HL-60 (cell line): ENCODE measurements at regions not wholly inside any gene's neighbourhood (a gene's known extent, or its start where the extent isn't known, plus 50 kb on each side); places are given as distances from the start of the nearest gene placed in this dataset.

Experiments used
- DNase-seq, 2 experiments: peaks; one replicate each; pipeline ENCODE4 v3.0.0-alpha.2; 2010 to 2020; ENCODE audit warnings: low read depth in 1 of 2, low spot score in 1 of 2
- H3K27ac ChIP-seq: fragments of 250-450 bp; sonication (Bioruptor Pico); replicated peaks from 2 replicates; pipeline ENCODE4 v1.5.1; 2020; ENCODE audit warnings: mild to moderate bottlenecking, moderate library complexity
- H3K27me3 ChIP-seq: fragments of 250-450 bp; sonication (Bioruptor Pico); 2 replicates; pipeline ENCODE4 v1.5.1; 2021; ENCODE audit warnings: mild to moderate bottlenecking, moderate library complexity; ENCODE audit not compliant: insufficient read depth, poor library complexity, severe bottlenecking
- H3K4me3 ChIP-seq: replicated peaks from 2 replicates; pipeline ENCODE4 v1.5.1; 2011; ENCODE audit warnings: mild to moderate bottlenecking, control low read depth, low read length; ENCODE audit not compliant: insufficient read depth
- CTCF ChIP-seq: IDR thresholded peaks from one replicate; pipeline ENCODE4 v1.5.1; 2011; ENCODE audit warnings: low read length, control low read depth, inconsistent platforms; ENCODE audit not compliant: insufficient read depth
- GABPA ChIP-seq: IDR thresholded peaks from 2 replicates; pipeline ENCODE4 v1.6.1; 2012; ENCODE audit warnings: low read depth
- POLR2AphosphoS5 ChIP-seq: IDR thresholded peaks from 2 replicates; pipeline ENCODE4 v1.6.1; 2012; ENCODE audit warnings: low read depth
- REST ChIP-seq: IDR thresholded peaks from 2 replicates; pipeline ENCODE4 v1.6.1; 2012; ENCODE audit warnings: low read depth; ENCODE audit not compliant: insufficient replicate concordance
- SPI1 ChIP-seq: IDR thresholded peaks from 2 replicates; pipeline ENCODE4 v1.6.1; 2012; ENCODE audit warnings: low read depth, mild to moderate bottlenecking, borderline replicate concordance

- Histone ChIP-seq H3K4me3 (no peak overlapping the region), H3K27me3 (peaks cover 3% of the 10 kb centered on the region), H3K27ac (no peak overlapping the region)
- TF ChIP-seq REST (no peak), GABPA (no peak), CTCF (no peak), SPI1 (no peak), POLR2AphosphoS5 (no peak)
- DNase-seq = no peak
These were observed 149.9 kb upstream of the FST start for GRCh38 chr5:53330491-53330890.

GRCh38 chr5:53331463-53331862 lies 149.0 kb upstream of the FST start:
- Histone ChIP-seq H3K27me3 (no peaks in the 10 kb centered on the region), H3K27ac (no peak overlapping the region), H3K4me3 (no peak overlapping the region)
- TF ChIP-seq GABPA (no peak), SPI1 (no peak), CTCF (no peak), POLR2AphosphoS5 (no peak), REST (no peak)
- no peak for DNase-seq

- no peak for DNase-seq
- no peak overlapping the region for H3K27ac ChIP-seq
- TF ChIP-seq SPI1 (no peak), GABPA (no peak), REST (no peak), CTCF (no peak), POLR2AphosphoS5 (no peak)
These were observed 147.3 kb upstream of the FST start for GRCh38 chr5:53333160-53333559.

More at GRCh38 chr5:53333160-53333559, 147.3 kb upstream of the FST start:
- Histone ChIP-seq H3K4me3 (no peak overlapping the region), H3K27me3 (no peaks in the 10 kb centered on the region)
